ENCODE measurements at regions not wholly inside any gene's neighbourhood (a gene's known extent, or its start where the extent isn't known, plus 50 kb on each side); places are given as distances from the start of the nearest gene placed in this dataset.

DNA sequence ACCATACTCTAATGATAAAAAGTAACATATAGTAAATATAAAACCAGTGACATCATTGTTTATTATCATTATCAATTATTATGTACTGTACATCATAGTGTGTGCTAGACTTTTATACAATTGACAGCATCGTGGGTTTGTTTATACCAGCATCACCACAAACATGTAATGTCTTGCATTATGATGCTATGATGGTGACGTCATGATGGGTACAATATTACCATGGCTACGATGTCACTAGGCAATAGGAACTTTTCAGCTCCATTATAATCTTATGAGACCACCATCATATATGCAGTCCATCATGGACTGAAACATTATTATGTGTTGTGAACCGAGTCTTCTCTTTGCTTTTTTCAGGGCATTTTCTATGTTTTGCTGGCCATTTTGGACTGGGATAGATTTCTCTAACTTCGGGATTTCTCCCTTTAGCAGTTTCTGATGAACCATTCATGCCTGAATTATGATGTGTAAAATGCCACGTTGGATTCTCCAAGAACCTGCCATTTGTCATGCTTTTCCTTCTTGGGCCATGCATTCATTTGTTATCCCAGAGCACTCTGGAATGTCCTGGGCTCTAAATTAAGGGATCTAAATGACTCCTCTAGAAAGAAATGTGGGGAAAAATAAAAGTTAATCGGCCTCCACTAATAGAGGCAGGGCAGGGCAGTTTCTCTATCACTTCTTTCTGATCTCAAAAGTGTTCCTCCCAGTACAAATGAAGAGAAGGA is 325.6 kb upstream of the TNP1 start:
- no peak for DNase-seq (ENCODE audit: low read depth)
- TF ChIP-seq, protein P1, sequence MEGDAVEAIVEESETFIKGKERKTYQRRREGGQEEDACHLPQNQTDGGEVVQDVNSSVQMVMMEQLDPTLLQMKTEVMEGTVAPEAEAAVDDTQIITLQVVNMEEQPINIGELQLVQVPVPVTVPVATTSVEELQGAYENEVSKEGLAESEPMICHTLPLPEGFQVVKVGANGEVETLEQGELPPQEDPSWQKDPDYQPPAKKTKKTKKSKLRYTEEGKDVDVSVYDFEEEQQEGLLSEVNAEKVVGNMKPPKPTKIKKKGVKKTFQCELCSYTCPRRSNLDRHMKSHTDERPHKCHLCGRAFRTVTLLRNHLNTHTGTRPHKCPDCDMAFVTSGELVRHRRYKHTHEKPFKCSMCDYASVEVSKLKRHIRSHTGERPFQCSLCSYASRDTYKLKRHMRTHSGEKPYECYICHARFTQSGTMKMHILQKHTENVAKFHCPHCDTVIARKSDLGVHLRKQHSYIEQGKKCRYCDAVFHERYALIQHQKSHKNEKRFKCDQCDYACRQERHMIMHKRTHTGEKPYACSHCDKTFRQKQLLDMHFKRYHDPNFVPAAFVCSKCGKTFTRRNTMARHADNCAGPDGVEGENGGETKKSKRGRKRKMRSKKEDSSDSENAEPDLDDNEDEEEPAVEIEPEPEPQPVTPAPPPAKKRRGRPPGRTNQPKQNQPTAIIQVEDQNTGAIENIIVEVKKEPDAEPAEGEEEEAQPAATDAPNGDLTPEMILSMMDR (conservative IDR thresholded peaks at IDR 0.05; ENCODE audit: control insufficient read depth, insufficient read depth, low read depth, low read length): no peak
- H3K4me3 ChIP-seq (ENCODE audit: control insufficient read depth, low read depth, low read length): no peak overlapping the region

DNA sequence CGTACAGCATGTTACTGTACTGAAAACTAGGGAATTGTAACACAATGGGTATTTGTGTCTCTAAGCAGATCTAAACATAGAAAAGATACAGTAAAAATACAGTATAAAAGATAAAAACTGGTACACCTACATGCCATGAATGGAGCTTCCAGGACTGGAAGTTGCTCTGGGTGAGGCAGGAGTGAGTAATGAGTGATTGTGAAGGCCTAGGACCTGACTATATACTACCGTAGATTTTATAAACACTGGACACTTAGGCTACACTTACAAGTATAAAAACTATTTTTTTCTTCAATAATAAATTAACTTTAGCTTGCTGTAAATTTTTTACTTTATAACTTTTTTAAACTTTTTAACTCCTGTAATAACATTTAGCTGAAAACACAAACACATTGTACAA is 324.4 kb upstream of the TNP1 start:
- no peak overlapping the region for H3K4me3 ChIP-seq (ENCODE audit: control insufficient read depth, low read depth, low read length)
- TF ChIP-seq, protein P1 (conservative IDR thresholded peaks at IDR 0.05; ENCODE audit: control insufficient read depth, insufficient read depth, low read depth, low read length): no peak
- no peak for DNase-seq (ENCODE audit: low read depth)

DNA sequence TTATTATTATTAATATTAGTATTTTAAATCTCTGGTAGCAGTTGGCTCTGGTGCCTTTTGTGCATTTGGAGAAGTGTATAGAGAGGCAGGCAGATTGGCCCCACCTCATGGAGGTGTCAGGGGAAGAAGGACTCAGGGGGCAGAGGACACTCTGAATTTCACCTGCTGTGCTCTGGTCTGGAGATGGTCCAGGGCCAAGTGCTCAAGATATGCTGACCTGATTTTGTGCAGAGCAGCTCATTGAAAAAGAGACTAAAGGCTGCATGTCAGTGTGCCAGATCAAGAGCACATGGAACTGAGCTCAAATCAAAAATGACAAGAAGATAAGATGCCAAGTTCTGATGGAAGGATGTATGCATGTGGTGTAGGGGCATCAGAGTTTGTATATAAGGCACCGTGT is 323.6 kb upstream of the TNP1 start:
- no peak for DNase-seq (ENCODE audit: low read depth)
- no peak overlapping the region for H3K4me3 ChIP-seq (ENCODE audit: control insufficient read depth, low read depth, low read length)
- TF ChIP-seq, protein P1 (conservative IDR thresholded peaks at IDR 0.05; ENCODE audit: control insufficient read depth, insufficient read depth, low read depth, low read length): no peak

DNA sequence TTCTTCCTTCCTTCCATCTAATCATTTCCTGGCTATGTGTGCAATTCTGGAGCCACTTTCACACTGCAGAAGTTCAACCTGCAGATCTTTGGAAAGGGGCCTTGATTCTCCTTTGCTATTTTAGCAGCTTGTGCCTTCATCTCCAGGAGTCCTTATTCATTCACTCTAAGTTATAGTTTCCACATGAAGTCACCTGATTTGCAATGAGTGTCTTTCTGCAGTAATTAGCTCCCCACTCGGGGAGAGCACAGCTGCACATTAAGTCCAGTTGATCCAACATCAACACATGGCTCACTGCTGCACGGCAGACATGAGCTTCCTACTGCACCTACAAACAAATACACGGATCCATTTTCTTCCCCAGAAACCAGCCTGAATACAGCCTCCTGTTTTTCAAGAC is 323.1 kb upstream of the TNP1 start:
- no peak for DNase-seq (ENCODE audit: low read depth)
- TF ChIP-seq, protein P1 (conservative IDR thresholded peaks at IDR 0.05; ENCODE audit: control insufficient read depth, insufficient read depth, low read depth, low read length): no peak
- H3K4me3 ChIP-seq (ENCODE audit: control insufficient read depth, low read depth, low read length): no peak overlapping the region

DNA sequence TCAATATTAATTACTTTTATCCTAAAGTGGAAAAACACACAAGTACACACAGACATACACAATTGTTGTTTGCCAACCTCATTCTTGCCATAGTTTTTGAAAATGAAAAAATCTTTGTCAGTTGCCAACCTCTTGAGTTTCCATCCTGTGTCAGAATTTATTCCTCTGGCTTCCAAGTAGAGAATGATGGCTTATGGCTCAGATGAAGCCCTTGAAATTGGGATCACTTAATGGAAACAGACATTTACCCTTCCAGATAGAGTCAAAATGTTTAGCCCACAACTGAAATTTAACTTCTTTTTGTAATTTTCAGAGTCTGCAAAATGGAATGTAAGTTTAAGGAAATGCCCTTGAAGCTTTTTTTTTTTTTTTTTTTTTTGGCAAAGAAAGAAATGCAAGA is 321.6 kb upstream of the TNP1 start:
- DNase-seq (ENCODE audit: low read depth): no peak
- TF ChIP-seq, protein P1 (conservative IDR thresholded peaks at IDR 0.05; ENCODE audit: control insufficient read depth, insufficient read depth, low read depth, low read length): no peak
- H3K4me3 ChIP-seq (ENCODE audit: control insufficient read depth, low read depth, low read length): no peak overlapping the region

DNA sequence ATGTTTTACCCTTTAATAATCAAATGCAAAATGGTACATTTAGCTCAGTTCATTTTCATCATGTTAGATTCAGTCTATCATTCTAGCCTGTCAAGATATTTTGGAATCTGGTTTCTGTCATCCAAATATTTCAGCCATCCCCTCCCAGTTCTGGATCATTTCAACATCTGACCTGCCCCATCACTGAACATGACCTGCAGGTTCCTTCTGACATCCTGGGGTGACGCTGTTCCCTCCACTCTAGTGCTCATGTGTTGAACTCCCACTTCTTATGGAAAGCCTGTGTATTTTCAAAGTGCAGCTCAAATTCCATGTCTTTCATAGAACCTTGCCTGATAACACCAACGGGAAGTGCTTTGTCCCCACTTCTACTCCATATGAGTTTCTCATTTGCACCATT is 320.0 kb upstream of the TNP1 start:
- no peak overlapping the region for H3K4me3 ChIP-seq (ENCODE audit: control insufficient read depth, low read depth, low read length)
- TF ChIP-seq, protein P1 (conservative IDR thresholded peaks at IDR 0.05; ENCODE audit: control insufficient read depth, insufficient read depth, low read depth, low read length): no peak

DNA sequence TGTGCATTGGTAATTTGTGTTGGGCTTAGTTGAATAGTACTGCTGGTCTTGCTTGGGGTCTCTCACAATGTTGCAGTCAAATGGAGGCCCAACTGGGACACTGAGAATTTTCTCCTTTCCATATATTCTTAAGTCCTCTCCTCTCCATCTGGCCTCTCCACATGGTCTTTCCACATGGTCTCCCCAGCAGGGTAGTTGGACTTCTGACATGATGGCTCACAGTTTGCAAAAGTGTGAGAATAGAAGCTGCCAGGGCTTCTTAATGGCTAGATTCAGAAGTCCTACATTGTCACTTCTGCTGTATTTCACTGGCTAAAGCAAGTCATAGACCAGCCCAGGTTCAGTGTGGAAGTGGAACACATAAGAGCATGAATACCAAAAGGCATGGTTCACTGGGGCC is 318.5 kb upstream of the TNP1 start:
- DNase-seq (ENCODE audit: low read depth): no peak
- TF ChIP-seq, protein P1 (conservative IDR thresholded peaks at IDR 0.05; ENCODE audit: control insufficient read depth, insufficient read depth, low read depth, low read length): no peak
- H3K4me3 ChIP-seq (ENCODE audit: control insufficient read depth, low read depth, low read length): no peak overlapping the region

More for the DNA sequence above, 320.0 kb upstream of the TNP1 start:
- DNase-seq (ENCODE audit: low read depth): no peak
